ENCODE measurements at regions not wholly inside any gene's neighbourhood (a gene's known extent, or its start where the extent isn't known, plus 50 kb on each side); places are given as distances from the start of the nearest gene placed in this dataset.

DNA sequence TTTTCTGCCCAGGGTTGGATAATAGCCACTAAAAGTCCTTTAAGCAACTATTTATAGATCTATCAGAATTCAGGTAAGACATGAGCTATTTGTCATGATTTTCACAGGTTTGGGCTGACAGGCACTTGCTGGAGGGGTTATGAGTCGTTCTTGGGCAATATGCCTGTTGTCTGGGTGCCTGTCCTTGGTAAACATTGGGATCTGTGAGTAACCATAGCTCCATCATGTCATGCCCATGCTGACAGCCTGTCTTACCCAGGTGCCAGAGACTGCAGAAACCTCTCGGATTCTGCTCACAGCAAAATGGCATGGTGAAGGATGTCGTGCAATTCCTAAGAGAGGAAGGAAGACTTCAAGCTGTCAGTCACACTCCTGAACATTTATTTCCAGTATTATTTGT lies 116.0 kb upstream of the PUDP start:
- H3K9me3 Mint-ChIP-seq: no peaks in the 10 kb centered on the region
- intact Hi-C loops (cut with micrococcal nuclease): no loop called here
- no peaks in the 10 kb centered on the region for H3K27me3 Mint-ChIP-seq
- H3K4me1 Mint-ChIP-seq (ENCODE audit: low read depth): no peaks in the 10 kb centered on the region
- ATAC-seq (no peak), DNase-seq (no peak)
- TF ChIP-seq, protein P1, sequence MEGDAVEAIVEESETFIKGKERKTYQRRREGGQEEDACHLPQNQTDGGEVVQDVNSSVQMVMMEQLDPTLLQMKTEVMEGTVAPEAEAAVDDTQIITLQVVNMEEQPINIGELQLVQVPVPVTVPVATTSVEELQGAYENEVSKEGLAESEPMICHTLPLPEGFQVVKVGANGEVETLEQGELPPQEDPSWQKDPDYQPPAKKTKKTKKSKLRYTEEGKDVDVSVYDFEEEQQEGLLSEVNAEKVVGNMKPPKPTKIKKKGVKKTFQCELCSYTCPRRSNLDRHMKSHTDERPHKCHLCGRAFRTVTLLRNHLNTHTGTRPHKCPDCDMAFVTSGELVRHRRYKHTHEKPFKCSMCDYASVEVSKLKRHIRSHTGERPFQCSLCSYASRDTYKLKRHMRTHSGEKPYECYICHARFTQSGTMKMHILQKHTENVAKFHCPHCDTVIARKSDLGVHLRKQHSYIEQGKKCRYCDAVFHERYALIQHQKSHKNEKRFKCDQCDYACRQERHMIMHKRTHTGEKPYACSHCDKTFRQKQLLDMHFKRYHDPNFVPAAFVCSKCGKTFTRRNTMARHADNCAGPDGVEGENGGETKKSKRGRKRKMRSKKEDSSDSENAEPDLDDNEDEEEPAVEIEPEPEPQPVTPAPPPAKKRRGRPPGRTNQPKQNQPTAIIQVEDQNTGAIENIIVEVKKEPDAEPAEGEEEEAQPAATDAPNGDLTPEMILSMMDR (IDR thresholded peaks at IDR 0.05): no peak
- peaks cover 3% of the 10 kb centered on the region for H3K36me3 Mint-ChIP-seq (ENCODE audit: low read depth)
- ChIA-PET POLR2A (no interaction called here), CTCF (no interaction called here)
- H3K4me3 Mint-ChIP-seq: no peak overlapping the region
- H3K27ac Mint-ChIP-seq: no peak overlapping the region

DNA sequence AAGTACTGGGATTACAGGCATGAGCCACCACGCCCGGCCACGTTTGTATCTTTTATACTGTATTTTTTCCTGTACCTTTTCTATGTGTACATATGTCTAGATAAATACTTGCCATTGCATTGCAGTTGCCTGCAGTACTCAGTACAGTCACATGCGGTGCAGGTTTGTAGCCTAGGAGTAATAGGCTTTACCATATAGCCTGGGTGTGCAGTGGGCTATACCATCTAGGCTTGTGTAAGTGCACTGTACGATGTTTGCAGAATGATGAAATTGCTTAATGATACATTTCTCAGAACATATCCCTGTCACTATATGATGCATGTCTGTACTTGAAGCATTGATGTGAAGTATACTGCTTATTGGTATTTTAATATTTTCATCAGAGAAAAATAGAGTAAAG lies 115.4 kb upstream of the PUDP start:
- CTCF ChIA-PET: no interaction called here
- H3K27me3 Mint-ChIP-seq: no peaks in the 10 kb centered on the region
- DNase-seq (no peak), ATAC-seq (no peak)
- no peak overlapping the region for H3K4me3 Mint-ChIP-seq
- TF ChIP-seq, protein P1 (IDR thresholded peaks at IDR 0.05): no peak
- H3K36me3 Mint-ChIP-seq (ENCODE audit: low read depth): peaks cover 3% of the 10 kb centered on the region
- intact Hi-C loops (cut with micrococcal nuclease): no loop called here
- H3K27ac Mint-ChIP-seq: no peak overlapping the region
- POLR2A ChIA-PET: no interaction called here
- H3K9me3 Mint-ChIP-seq: no peaks in the 10 kb centered on the region
- H3K4me1 Mint-ChIP-seq (ENCODE audit: low read depth): no peaks in the 10 kb centered on the region

DNA sequence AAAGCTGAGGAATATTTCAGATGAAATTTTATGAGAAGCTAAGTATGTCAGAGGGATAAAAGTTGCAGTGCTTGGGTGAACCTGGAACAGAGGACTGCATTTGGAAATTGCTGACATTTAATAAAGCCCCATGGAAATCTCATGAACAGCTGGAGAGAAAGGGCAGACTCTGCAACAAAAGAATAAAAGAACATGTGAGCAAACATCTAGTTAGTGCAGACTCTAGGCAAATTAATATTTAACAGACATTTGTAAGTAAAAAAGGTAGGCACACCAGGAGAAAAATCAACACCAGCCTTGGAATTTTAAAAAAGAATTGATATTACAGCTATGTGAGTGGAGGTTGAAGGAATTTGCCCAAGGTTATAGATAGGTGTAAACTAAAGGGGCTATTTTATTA lies 114.6 kb upstream of the PUDP start:
- no peak for DNase-seq
- POLR2A ChIA-PET: no interaction called here
- no peaks in the 10 kb centered on the region for H3K9me3 Mint-ChIP-seq
- TF ChIP-seq, protein P1 (IDR thresholded peaks at IDR 0.05): no peak
- CTCF ChIA-PET: no interaction called here
- intact Hi-C loops (cut with micrococcal nuclease): no loop called here
- no peak for ATAC-seq
- H3K36me3 Mint-ChIP-seq (ENCODE audit: low read depth): peaks cover 9% of the 10 kb centered on the region
- H3K4me1 Mint-ChIP-seq (ENCODE audit: low read depth): no peaks in the 10 kb centered on the region
- H3K4me3 Mint-ChIP-seq: no peak overlapping the region
- H3K27ac Mint-ChIP-seq: no peak overlapping the region
- H3K27me3 Mint-ChIP-seq: no peaks in the 10 kb centered on the region

DNA sequence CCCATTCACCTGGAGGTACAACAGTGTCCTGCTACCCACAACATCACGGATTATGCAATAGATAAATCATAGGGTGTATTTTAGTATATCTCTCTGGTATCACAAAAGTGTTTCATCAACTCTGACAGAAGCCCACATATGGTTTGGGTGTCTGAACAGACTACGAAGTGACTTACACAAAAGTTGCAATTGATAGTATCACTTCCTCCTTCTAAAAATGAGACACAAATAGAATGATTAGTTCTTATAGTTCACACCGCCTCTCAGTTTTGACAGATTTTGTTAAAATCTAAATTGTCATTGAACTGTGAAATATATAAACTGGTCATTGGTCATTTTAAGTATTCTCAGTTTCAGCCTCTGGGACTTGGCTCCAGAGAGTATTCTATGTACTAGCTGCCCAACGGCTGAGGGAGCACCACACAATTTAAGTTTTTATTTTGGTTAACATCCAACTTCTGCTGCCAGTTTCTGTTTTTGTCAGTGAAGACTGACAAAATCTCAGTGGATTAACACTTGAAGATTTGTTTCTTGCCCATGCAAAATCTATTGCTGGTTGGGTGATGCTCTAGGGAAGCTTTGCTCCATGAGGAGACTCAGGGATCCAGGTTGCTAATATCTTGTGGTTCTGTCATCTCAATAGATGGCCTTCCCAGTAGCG lies 113.8 kb upstream of the PUDP start:
- CTCF ChIA-PET: no interaction called here
- ATAC-seq: no peak
- H3K27ac Mint-ChIP-seq: no peak overlapping the region

DNA sequence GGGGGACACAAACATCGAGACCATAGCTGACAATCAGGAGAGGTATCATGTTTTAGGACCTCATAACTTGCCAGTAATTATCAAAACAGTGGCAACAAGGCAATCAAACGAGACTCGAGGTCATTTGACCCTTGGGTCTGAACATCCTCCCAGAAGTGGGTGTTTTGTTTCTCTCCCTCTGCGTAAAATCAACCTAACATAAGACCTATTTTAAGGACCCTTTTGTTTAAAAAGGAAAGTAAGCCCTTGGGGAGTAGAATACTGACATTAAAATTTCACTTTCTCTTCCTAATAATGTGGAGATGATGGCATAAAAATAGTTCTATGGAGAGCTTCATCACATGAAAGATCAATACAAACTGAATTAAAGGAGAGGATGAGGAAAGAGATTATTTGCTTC lies 106.2 kb upstream of the PUDP start:
- H3K27me3 Mint-ChIP-seq: no peaks in the 10 kb centered on the region
- ChIA-PET POLR2A (no interaction called here), CTCF (no interaction called here)
- H3K9me3 Mint-ChIP-seq: peaks cover 2% of the 10 kb centered on the region
- TF ChIP-seq, protein P1 (IDR thresholded peaks at IDR 0.05): no peak
- no peak overlapping the region for H3K27ac Mint-ChIP-seq
- H3K36me3 Mint-ChIP-seq (ENCODE audit: low read depth): peaks cover 21% of the 10 kb centered on the region
- no peak overlapping the region for H3K4me3 Mint-ChIP-seq
- DNase-seq (no peak), ATAC-seq (no peak)
- intact Hi-C loops (cut with micrococcal nuclease): no loop called here
- no peaks in the 10 kb centered on the region for H3K4me1 Mint-ChIP-seq (ENCODE audit: low read depth)

More for the DNA sequence above, 113.8 kb upstream of the PUDP start:
- H3K4me1 Mint-ChIP-seq (ENCODE audit: low read depth): no peaks in the 10 kb centered on the region
- no peaks in the 10 kb centered on the region for H3K27me3 Mint-ChIP-seq
- POLR2A ChIA-PET: no interaction called here
- peaks cover 9% of the 10 kb centered on the region for H3K36me3 Mint-ChIP-seq (ENCODE audit: low read depth)
- H3K4me3 Mint-ChIP-seq: no peak overlapping the region
- intact Hi-C loops (cut with micrococcal nuclease): no loop called here
- DNase-seq: no peak
- TF ChIP-seq, protein P1 (IDR thresholded peaks at IDR 0.05): no peak
- H3K9me3 Mint-ChIP-seq: no peaks in the 10 kb centered on the region

Data from activated CD8-positive, alpha-beta T cell treated with anti-CD3 and anti-CD28 coated beads for 36 hours (primary cell).